ENCODE measurements at regions not wholly inside any gene's neighbourhood (a gene's known extent, or its start where the extent isn't known, plus 50 kb on each side); places are given as distances from the start of the nearest gene placed in this dataset.

GRCh38 chr18:40553029-40553428 is 1402.0 kb upstream of the PIK3C3 start:
- no peak overlapping the region for H3K4me3 ChIP-seq (ENCODE audit: low read depth, low read length)
- FAIRE-seq (no peak), DNase-seq (ENCODE audit: low read depth) (peak; percentile 64)
- H3K27me3 ChIP-seq (ENCODE audit: control insufficient read depth, insufficient read depth, low read length), result no peaks in the 10 kb centered on the region
- no peak for TF ChIP-seq CTCF (IDR thresholded peaks at IDR 0.05; ENCODE audit: insufficient read depth, low read length, severe bottlenecking)
- H3K36me3 ChIP-seq (ENCODE audit: control insufficient read depth, insufficient read depth, low read length), result no peaks in the 10 kb centered on the region

GRCh38 chr18:40546875-40547274 is 1408.2 kb upstream of the PIK3C3 start:
- no peaks in the 10 kb centered on the region for H3K36me3 ChIP-seq (ENCODE audit: control insufficient read depth, insufficient read depth, low read length)
- FAIRE-seq (no peak), DNase-seq (ENCODE audit: low read depth) (no peak)
- no peak for TF ChIP-seq CTCF (IDR thresholded peaks at IDR 0.05; ENCODE audit: insufficient read depth, low read length, severe bottlenecking)
- H3K27me3 ChIP-seq (ENCODE audit: control insufficient read depth, insufficient read depth, low read length), result no peaks in the 10 kb centered on the region
- no peak overlapping the region for H3K4me3 ChIP-seq (ENCODE audit: low read depth, low read length)

GRCh38 chr18:40534723-40535122 is 1420.3 kb upstream of the PIK3C3 start:
- no peak for TF ChIP-seq CTCF (IDR thresholded peaks at IDR 0.05; ENCODE audit: insufficient read depth, low read length, severe bottlenecking)
- FAIRE-seq (no peak), DNase-seq (ENCODE audit: low read depth) (peak; percentile 98)
- H3K4me3 ChIP-seq (ENCODE audit: low read depth, low read length), result no peak overlapping the region
- H3K36me3 ChIP-seq (ENCODE audit: control insufficient read depth, insufficient read depth, low read length), result no peaks in the 10 kb centered on the region
- H3K27me3 ChIP-seq (ENCODE audit: control insufficient read depth, insufficient read depth, low read length), result no peaks in the 10 kb centered on the region

GRCh38 chr18:40532046-40532445 is 1423.0 kb upstream of the PIK3C3 start:
- no peak for FAIRE-seq

GRCh38 chr18:40531051-40531450 is 1424.0 kb upstream of the PIK3C3 start:
- no peak overlapping the region for H3K4me3 ChIP-seq (ENCODE audit: low read depth, low read length)
- TF ChIP-seq CTCF (IDR thresholded peaks at IDR 0.05; ENCODE audit: insufficient read depth, low read length, severe bottlenecking), result no peak
- no peaks in the 10 kb centered on the region for H3K36me3 ChIP-seq (ENCODE audit: control insufficient read depth, insufficient read depth, low read length)
- no peak for FAIRE-seq
- peak; percentile 43 for DNase-seq (ENCODE audit: low read depth)
- H3K27me3 ChIP-seq (ENCODE audit: control insufficient read depth, insufficient read depth, low read length), result no peaks in the 10 kb centered on the region

More at GRCh38 chr18:40532046-40532445, 1423.0 kb upstream of the PIK3C3 start:
- no peak for DNase-seq (ENCODE audit: low read depth)
- H3K36me3 ChIP-seq (ENCODE audit: control insufficient read depth, insufficient read depth, low read length), result no peaks in the 10 kb centered on the region
- no peak for TF ChIP-seq CTCF (IDR thresholded peaks at IDR 0.05; ENCODE audit: insufficient read depth, low read length, severe bottlenecking)
- H3K27me3 ChIP-seq (ENCODE audit: control insufficient read depth, insufficient read depth, low read length), result no peaks in the 10 kb centered on the region
- no peak overlapping the region for H3K4me3 ChIP-seq (ENCODE audit: low read depth, low read length)

GRCh38 chr18:40529478-40529877 is 1425.6 kb upstream of the PIK3C3 start:
- FAIRE-seq, result no peak

More at GRCh38 chr18:40529478-40529877, 1425.6 kb upstream of the PIK3C3 start:
- peak; percentile 35 for TF ChIP-seq CTCF (IDR thresholded peaks at IDR 0.05; ENCODE audit: insufficient read depth, low read length, severe bottlenecking)
- peak; percentile 55 for DNase-seq (ENCODE audit: low read depth)
- Histone ChIP-seq H3K4me3 (ENCODE audit: low read depth, low read length) (no peak overlapping the region), H3K36me3 (ENCODE audit: control insufficient read depth, insufficient read depth, low read length) (no peaks in the 10 kb centered on the region), H3K27me3 (ENCODE audit: control insufficient read depth, insufficient read depth, low read length) (no peaks in the 10 kb centered on the region)

All from bronchial epithelial cell (primary cell).